ENCODE measurements at regions not wholly inside any gene's neighbourhood (a gene's known extent, or its start where the extent isn't known, plus 50 kb on each side); places are given as distances from the start of the nearest gene placed in this dataset.

GRCh38 chr7:116443101-116443523 is 56.4 kb upstream of the CAV2 start:
- no peak for TF ChIP-seq CTCF (IDR thresholded peaks at IDR 0.05; ENCODE audit: low read length)
- TF ChIP-seq EZH2 (IDR thresholded peaks at IDR 0.05; ENCODE audit: borderline replicate concordance, low read length) = no peak
- Histone ChIP-seq H3K4me1 (ENCODE audit: insufficient read depth, low read length, severe bottlenecking) (no peaks in the 10 kb centered on the region), H3K9ac (ENCODE audit: low read length) (no peak overlapping the region), H3K9me2 (ENCODE audit: low read depth, low read length) (no peaks in the 10 kb centered on the region), H3K27ac (ENCODE audit: low read depth, low read length, poor library complexity, severe bottlenecking) (no peak overlapping the region), H2AFZ (ENCODE audit: low read length) (no peak overlapping the region), H3K27me3 (ENCODE audit: insufficient read depth, low read length) (no peaks in the 10 kb centered on the region), H3K4me2 (ENCODE audit: low read length) (no peak overlapping the region), H3K36me3 (ENCODE audit: insufficient read depth, low read length) (no peaks in the 10 kb centered on the region), H3F3A (ENCODE audit: insufficient read depth, low read length) (no peaks in the 10 kb centered on the region), H3K79me2 (ENCODE audit: insufficient read depth, low read length) (no peaks in the 10 kb centered on the region), H4K20me1 (ENCODE audit: insufficient read depth, low read length) (no peaks in the 10 kb centered on the region), H3K4me3 (ENCODE audit: low read depth, low read length, poor library complexity, severe bottlenecking) (no peak overlapping the region), H3K9me3 (ENCODE audit: low read length) (no peaks in the 10 kb centered on the region)

- no peaks in the 10 kb centered on the region for H3K79me2 ChIP-seq (ENCODE audit: insufficient read depth, low read length)
- H3K4me1 ChIP-seq (ENCODE audit: insufficient read depth, low read length, severe bottlenecking) = no peaks in the 10 kb centered on the region
- no peaks in the 10 kb centered on the region for H3F3A ChIP-seq (ENCODE audit: insufficient read depth, low read length)
- no peak overlapping the region for H3K9ac ChIP-seq (ENCODE audit: low read length)
- no peaks in the 10 kb centered on the region for H3K9me3 ChIP-seq (ENCODE audit: low read length)
- TF ChIP-seq EZH2 (IDR thresholded peaks at IDR 0.05; ENCODE audit: borderline replicate concordance, low read length) (no peak), CTCF (IDR thresholded peaks at IDR 0.05; ENCODE audit: low read length) (no peak)
- no peak overlapping the region for H3K27ac ChIP-seq (ENCODE audit: low read depth, low read length, poor library complexity, severe bottlenecking)
- H3K4me3 ChIP-seq (ENCODE audit: low read depth, low read length, poor library complexity, severe bottlenecking) = no peak overlapping the region
- H3K9me2 ChIP-seq (ENCODE audit: low read depth, low read length) = no peaks in the 10 kb centered on the region
- no peaks in the 10 kb centered on the region for H4K20me1 ChIP-seq (ENCODE audit: insufficient read depth, low read length)
- no peaks in the 10 kb centered on the region for H3K36me3 ChIP-seq (ENCODE audit: insufficient read depth, low read length)
- no peak overlapping the region for H3K4me2 ChIP-seq (ENCODE audit: low read length)
- H3K27me3 ChIP-seq (ENCODE audit: insufficient read depth, low read length) = no peaks in the 10 kb centered on the region
- no peak overlapping the region for H2AFZ ChIP-seq (ENCODE audit: low read length)
Measured at GRCh38 chr7:116443646-116444045, 55.9 kb upstream of the CAV2 start.

GRCh38 chr7:116445447-116446211 is 53.9 kb upstream of the CAV2 start:
- Histone ChIP-seq H3K79me2 (ENCODE audit: insufficient read depth, low read length) (no peaks in the 10 kb centered on the region), H3K27me3 (ENCODE audit: insufficient read depth, low read length) (no peaks in the 10 kb centered on the region), H3K4me2 (ENCODE audit: low read length) (no peak overlapping the region), H4K20me1 (ENCODE audit: insufficient read depth, low read length) (no peaks in the 10 kb centered on the region), H3K4me1 (ENCODE audit: insufficient read depth, low read length, severe bottlenecking) (no peaks in the 10 kb centered on the region), H3K9ac (ENCODE audit: low read length) (no peak overlapping the region), H3K27ac (ENCODE audit: low read depth, low read length, poor library complexity, severe bottlenecking) (no peak overlapping the region), H3F3A (ENCODE audit: insufficient read depth, low read length) (no peaks in the 10 kb centered on the region), H3K9me2 (ENCODE audit: low read depth, low read length) (no peaks in the 10 kb centered on the region), H3K9me3 (ENCODE audit: low read length) (no peaks in the 10 kb centered on the region), H3K36me3 (ENCODE audit: insufficient read depth, low read length) (no peaks in the 10 kb centered on the region), H2AFZ (ENCODE audit: low read length) (no peak overlapping the region), H3K4me3 (ENCODE audit: low read depth, low read length, poor library complexity, severe bottlenecking) (no peak overlapping the region)
- TF ChIP-seq EZH2 (IDR thresholded peaks at IDR 0.05; ENCODE audit: borderline replicate concordance, low read length) (no peak), CTCF (IDR thresholded peaks at IDR 0.05; ENCODE audit: low read length) (no peak)
